ENCODE measurements at regions not wholly inside any gene's neighbourhood (a gene's known extent, or its start where the extent isn't known, plus 50 kb on each side); places are given as distances from the start of the nearest gene placed in this dataset.

GRCh38 chr5:158292981-158293380 is 434.0 kb upstream of the CLINT1 start:
- H3K36me3 Mint-ChIP-seq = no peaks in the 10 kb centered on the region
- WGBS (ENCODE audit: insufficient coverage) = no CpG with 5 or more reads among the region's 1 CpG

GRCh38 chr5:158289967-158290366 is 431.0 kb upstream of the CLINT1 start:
- Histone ChIP-seq H3K9me3 (ENCODE audit: control insufficient read depth, insufficient read depth, low read length) (no peaks in the 10 kb centered on the region), H3K4me1 (ENCODE audit: control insufficient read depth, insufficient read depth, low read length) (no peaks in the 10 kb centered on the region), H3K27me3 (ENCODE audit: control insufficient read depth, insufficient read depth, low read length) (no peaks in the 10 kb centered on the region), H3K27ac (ENCODE audit: low read length) (no peak overlapping the region), H3K4me3 (ENCODE audit: low read length) (no peak overlapping the region), H3K36me3 (ENCODE audit: control insufficient read depth, insufficient read depth, low read length) (no peaks in the 10 kb centered on the region)
- ATAC-seq = no peak
- Mint-ChIP-seq H3K9me3 (peaks cover 0 to 3% of the 10 kb centered on the region in 2 donors), H3K4me3 (no peak overlapping the region), H3K27ac (no peak overlapping the region), H3K36me3 (no peaks in the 10 kb centered on the region), H3K27me3 (ENCODE audit: low read depth in 2 of 2) (no peaks in the 10 kb centered on the region), H3K4me1 (no peaks in the 10 kb centered on the region)
- no peak for DNase-seq
- intact Hi-C loops (cut with micrococcal nuclease) = no loop called here
- WGBS (ENCODE audit: insufficient coverage) = 80% methylated on average over 1 of the region's 1 CpG
- no peak for TF ChIP-seq CTCF (IDR thresholded peaks at IDR 0.05)

More at GRCh38 chr5:158292981-158293380, 434.0 kb upstream of the CLINT1 start:
- no peaks in the 10 kb centered on the region for H3K27me3 ChIP-seq (ENCODE audit: control insufficient read depth, insufficient read depth, low read length)
- TF ChIP-seq CTCF (IDR thresholded peaks at IDR 0.05) = no peak
- no peak overlapping the region for H3K27ac ChIP-seq (ENCODE audit: low read length)
- intact Hi-C loops (cut with micrococcal nuclease) = no loop called here
- no peak for ATAC-seq
- Mint-ChIP-seq H3K27me3 (ENCODE audit: low read depth in 2 of 2) (peaks cover 0 to 3% of the 10 kb centered on the region in 2 donors), H3K27ac (no peak overlapping the region), H3K9me3 (peaks cover 6 to 7% of the 10 kb centered on the region in 2 donors), H3K4me3 (no peak overlapping the region), H3K4me1 (no peaks in the 10 kb centered on the region)
- no peaks in the 10 kb centered on the region for H3K9me3 ChIP-seq (ENCODE audit: control insufficient read depth, insufficient read depth, low read length)
- no peak for DNase-seq
- H3K4me3 ChIP-seq (ENCODE audit: low read length) = no peak overlapping the region
- no peaks in the 10 kb centered on the region for H3K4me1 ChIP-seq (ENCODE audit: control insufficient read depth, insufficient read depth, low read length)
- H3K36me3 ChIP-seq (ENCODE audit: control insufficient read depth, insufficient read depth, low read length) = no peaks in the 10 kb centered on the region

- Histone ChIP-seq H3K4me1 (ENCODE audit: control insufficient read depth, insufficient read depth, low read length) (no peaks in the 10 kb centered on the region), H3K27me3 (ENCODE audit: control insufficient read depth, insufficient read depth, low read length) (no peaks in the 10 kb centered on the region), H3K4me3 (ENCODE audit: low read length) (no peak overlapping the region), H3K36me3 (ENCODE audit: control insufficient read depth, insufficient read depth, low read length) (no peaks in the 10 kb centered on the region), H3K9me3 (ENCODE audit: control insufficient read depth, insufficient read depth, low read length) (no peaks in the 10 kb centered on the region), H3K27ac (ENCODE audit: low read length) (no peak overlapping the region)
- no peak for TF ChIP-seq CTCF (IDR thresholded peaks at IDR 0.05)
- no peak for ATAC-seq
- Mint-ChIP-seq H3K27ac (no peak overlapping the region), H3K9me3 (no peaks in the 10 kb centered on the region), H3K36me3 (no peaks in the 10 kb centered on the region), H3K4me3 (no peak overlapping the region), H3K27me3 (ENCODE audit: low read depth in 2 of 2) (no peaks in the 10 kb centered on the region), H3K4me1 (no peaks in the 10 kb centered on the region)
- intact Hi-C loops (cut with micrococcal nuclease) = no loop called here
- DNase-seq = no peak
- WGBS (ENCODE audit: insufficient coverage) = 96% methylated on average over 1 of the region's 1 CpG
These were observed 429.3 kb upstream of the CLINT1 start for GRCh38 chr5:158288272-158288657.

GRCh38 chr5:158287643-158288271 is 428.8 kb upstream of the CLINT1 start:
- no peaks in the 10 kb centered on the region for H3K9me3 Mint-ChIP-seq
- H3K27me3 Mint-ChIP-seq (ENCODE audit: low read depth in 2 of 2) = no peaks in the 10 kb centered on the region
- DNase-seq = no peak
- Histone ChIP-seq H3K4me3 (ENCODE audit: low read length) (no peak overlapping the region), H3K27me3 (ENCODE audit: control insufficient read depth, insufficient read depth, low read length) (no peaks in the 10 kb centered on the region), H3K36me3 (ENCODE audit: control insufficient read depth, insufficient read depth, low read length) (no peaks in the 10 kb centered on the region), H3K4me1 (ENCODE audit: control insufficient read depth, insufficient read depth, low read length) (no peaks in the 10 kb centered on the region), H3K9me3 (ENCODE audit: control insufficient read depth, insufficient read depth, low read length) (no peaks in the 10 kb centered on the region), H3K27ac (ENCODE audit: low read length) (no peak overlapping the region)
- H3K36me3 Mint-ChIP-seq = no peaks in the 10 kb centered on the region
- H3K4me1 Mint-ChIP-seq = no peaks in the 10 kb centered on the region
- no peak for TF ChIP-seq CTCF (IDR thresholded peaks at IDR 0.05)
- no peak overlapping the region for H3K27ac Mint-ChIP-seq
- H3K4me3 Mint-ChIP-seq = no peak overlapping the region
- no peak for ATAC-seq
- intact Hi-C loops (cut with micrococcal nuclease) = no loop called here
- WGBS (ENCODE audit: insufficient coverage) = 70% methylated on average over 11 of the region's 12 CpGs

Measured in natural killer cell (primary cell).